Renal pelvis (tissue), 1 donor: ENCODE measurements at regions not wholly inside any gene's neighbourhood (a gene's known extent, or its start where the extent isn't known, plus 50 kb on each side); places are given as distances from the start of the nearest gene placed in this dataset.

Experiments used
- DNase-seq: peaks from one replicate; pipeline ENCODE4 v3.0.0-alpha.2; 2013

DNA sequence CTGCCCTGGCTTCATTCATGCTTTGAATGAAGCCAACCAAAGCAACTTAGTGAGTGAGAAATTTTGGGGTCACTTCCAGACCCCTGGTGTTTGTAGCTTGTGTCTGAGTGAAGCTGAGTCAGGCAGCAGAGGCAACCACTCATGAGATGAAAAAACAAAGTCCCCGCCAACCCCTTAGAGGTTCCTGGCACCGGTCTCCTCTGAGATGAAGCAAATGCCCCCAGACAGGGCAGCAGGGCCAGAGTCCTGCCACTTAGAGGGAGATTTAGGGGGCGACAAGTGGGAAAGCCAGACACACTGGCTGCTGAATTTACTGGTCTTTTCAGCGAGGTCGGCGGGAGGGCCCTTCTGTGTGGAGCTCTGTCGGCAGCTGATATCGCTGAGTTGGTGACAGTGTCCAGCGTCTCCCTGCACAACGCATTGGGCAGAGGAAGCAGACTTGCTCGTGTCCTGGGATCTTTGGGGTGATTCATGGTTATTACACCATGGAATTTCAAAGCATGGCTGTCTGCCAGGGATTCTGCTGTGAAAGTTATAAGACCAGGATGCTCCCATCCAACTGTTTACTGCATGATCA lies 482.6 kb downstream of the MIAT start:
- no peak for DNase-seq

- DNase-seq, result no peak
Measured at GRCh38 chr22:27142286-27142685, 484.9 kb downstream of the MIAT start.

DNA sequence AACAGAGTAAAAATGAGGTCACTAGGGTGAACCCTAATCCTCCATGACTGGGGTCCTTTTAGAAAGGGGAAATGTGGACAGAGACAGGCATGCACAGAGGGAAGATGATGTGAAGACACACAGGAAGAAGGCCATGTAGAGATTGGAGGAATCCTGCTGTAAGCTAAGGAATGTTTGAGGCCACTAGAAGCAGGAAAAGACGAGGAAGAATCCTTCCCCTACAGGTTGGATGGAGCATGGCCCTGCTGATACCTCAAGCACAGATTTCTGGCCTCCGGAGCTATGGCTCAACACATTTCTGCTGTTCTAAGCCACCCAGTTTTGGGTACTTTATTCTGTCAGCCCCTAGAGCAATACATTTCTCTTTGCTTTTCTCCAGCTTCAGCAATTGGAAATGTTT lies 486.9 kb downstream of the MIAT start:
- DNase-seq, result no peak

DNA sequence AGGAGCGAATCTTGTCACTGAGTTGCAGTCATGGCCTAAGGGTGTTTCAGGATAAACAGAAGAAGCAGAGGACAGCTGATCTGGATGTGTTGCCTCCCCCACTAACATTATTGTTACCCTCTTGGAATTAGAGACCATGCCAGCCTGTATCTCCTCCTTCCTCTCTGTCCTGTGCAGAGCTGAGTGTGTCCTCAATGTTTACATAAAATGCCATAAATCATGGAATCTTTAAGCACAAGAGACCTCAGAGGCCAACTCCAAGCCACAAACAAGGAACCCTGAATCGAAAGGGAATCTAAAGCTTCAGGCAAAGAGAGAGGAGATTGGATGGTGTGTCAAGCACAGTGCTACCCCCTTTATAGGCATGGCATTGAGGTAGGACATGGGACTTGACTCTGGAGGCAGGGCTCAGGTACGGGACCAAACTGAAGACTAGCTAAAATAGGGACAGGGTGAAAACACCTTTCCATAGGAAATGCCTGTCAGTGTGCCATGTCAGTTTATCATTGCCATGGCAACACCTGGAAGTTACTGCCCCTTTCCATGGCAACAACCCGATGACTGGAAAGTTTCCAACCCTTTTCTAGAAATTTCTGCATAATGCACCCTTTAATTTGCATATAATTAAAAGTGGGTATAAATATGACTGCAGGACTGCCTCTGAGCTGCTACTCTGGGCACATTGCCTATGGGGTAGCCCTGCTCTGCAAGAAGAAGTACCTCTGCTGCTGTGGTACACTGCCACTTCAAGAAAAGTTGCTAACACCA lies 489.7 kb downstream of the MIAT start:
- no peak for DNase-seq

DNA sequence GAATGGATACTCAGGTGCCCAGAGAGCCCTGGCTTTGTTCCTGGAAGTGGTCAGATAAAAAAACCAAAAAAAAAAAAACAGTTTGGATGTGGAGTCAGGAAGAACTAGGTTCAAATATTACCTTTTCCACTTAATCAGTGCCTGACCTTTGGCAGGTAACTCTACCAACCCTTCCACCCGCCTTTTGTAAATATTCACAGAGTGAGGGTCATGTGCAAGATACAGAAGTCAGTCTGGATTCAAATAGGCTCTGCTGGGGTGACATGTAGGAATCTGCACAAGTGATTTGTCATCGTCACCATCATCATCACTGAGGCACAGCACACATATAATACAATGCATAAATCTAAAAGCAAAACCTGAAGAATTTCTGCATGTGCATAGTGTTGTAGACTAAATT lies 490.7 kb downstream of the MIAT start:
- DNase-seq, result no peak

DNA sequence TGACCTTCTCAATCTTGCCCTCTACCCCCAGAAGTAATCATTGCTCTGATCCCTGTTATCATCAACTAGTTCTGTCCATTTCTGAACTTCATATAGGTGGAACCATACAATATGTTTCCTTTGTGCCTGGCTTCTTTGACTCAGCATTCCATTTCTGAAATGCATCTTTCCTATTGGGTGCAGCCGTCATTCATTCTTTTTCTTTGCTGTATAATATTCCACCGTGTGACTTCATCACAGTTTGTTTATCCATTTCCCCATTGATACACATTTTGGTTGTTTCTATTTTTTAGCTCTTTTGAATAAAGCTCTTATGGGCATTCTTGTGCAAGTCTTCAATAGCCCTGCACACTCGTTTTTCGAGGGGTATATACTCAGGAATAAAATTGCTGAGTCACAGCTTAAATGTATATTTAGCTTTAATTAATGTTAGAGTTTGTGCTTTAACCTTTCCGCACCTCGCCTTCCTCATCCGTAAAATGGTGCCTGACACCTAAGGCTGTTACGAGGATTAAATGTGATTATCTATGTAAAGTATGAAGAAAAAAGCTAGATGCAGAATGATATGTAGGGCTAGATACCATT lies 491.6 kb downstream of the MIAT start:
- no peak for DNase-seq

GRCh38 chr22:27149921-27150543 lies 492.6 kb downstream of the MIAT start:
- no peak for DNase-seq

DNA sequence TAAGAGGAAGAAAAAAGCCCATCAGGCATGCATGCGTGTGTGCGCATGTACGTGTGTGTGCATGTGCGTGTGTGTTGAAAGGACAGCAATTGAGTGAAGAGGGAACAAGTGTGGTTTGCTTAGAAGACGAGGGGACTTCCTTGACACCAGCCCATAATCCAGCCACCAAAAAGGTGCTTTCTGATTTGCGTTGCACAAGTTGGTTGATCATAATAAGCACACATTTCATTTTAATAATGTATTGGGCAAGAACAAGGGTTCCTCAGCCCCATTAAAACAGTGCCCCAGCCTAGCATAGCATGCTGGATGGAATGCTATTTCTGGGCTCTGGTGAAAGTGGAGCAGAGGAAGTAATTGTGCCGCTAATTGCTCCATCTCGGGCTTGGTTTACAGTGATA lies 493.2 kb downstream of the MIAT start:
- DNase-seq, result no peak

- DNase-seq, result no peak
Measured at GRCh38 chr22:27151407-27151806, 494.0 kb downstream of the MIAT start.

DNA sequence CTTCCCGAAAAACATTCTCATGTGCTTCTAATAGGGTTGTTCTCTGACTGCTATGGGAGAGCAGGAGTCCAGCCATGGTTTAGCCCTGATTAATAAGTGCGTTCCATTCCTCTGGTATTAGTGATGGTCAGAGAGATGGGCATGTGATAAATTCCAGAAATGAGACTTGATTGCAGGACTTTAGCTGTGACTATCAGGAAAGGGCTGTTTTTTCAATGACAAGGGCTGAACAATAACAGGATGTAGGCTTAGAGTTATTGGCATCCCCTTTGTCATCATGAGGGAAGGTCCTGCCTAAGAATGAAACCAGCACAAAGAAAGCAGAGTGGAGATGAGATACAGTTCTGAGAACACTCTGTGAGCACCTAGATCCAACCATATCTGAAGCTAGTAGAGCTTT lies 494.6 kb downstream of the MIAT start:
- DNase-seq, result no peak

DNA sequence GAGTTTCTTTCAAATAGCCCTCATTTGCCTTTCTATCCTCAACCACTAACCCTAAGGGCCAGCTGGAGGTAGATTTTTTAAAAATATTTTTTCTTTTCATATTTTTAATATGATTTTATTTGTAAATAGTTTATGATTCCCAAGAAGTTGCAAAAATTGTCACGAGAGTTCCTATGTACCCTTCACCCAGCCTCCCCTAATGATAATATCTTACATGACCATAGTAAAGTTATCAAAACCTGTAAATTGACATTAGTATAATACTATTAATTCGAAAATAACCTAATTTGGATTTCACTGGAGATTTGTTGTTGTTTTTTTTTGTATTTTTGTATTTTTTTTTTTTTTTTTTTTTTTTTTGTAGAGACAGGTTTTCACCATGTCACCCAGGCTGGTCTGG lies 495.5 kb downstream of the MIAT start:
- DNase-seq, result no peak

DNA sequence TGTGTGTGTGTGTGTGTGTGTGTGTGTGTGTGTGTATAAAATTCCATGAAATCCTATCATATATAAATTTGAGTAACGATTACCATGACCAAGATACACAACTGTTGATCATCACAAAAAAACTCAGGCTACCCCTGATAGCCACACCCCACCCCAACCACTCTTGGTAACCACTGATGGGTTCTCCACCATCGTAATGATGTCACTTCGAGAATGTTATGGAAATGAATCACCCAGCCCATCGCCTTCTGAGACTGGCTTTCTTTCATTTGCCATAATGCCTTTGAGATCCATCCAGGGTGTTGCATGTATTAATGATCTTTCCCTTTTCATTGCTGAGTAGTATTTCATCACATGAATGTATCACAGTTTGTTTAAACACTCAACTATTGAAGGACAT lies 496.0 kb downstream of the MIAT start:
- DNase-seq, result no peak

DNA sequence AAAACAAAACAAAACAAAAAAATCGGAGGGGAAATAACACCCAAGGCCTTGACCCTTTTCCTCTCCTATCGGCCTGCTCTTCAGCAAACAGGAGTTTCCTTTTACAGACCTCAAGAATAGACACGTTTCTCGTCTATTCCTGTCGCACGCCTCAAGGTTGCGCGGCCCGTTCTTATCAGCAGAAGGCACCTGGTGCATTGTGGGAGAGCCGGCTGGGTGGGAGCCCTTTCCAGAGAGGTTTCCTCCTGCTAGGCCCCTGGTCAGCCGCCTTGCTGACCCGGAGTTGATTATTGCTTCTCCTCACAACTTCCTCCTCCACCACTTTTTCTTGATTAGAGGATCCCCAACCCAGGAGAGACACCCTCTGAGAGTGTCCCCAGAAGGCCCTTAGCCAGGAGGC lies 497.3 kb downstream of the MIAT start:
- DNase-seq, result no peak

GRCh38 chr22:27156821-27157489 lies 499.6 kb downstream of the MIAT start:
- DNase-seq, result no peak

DNA sequence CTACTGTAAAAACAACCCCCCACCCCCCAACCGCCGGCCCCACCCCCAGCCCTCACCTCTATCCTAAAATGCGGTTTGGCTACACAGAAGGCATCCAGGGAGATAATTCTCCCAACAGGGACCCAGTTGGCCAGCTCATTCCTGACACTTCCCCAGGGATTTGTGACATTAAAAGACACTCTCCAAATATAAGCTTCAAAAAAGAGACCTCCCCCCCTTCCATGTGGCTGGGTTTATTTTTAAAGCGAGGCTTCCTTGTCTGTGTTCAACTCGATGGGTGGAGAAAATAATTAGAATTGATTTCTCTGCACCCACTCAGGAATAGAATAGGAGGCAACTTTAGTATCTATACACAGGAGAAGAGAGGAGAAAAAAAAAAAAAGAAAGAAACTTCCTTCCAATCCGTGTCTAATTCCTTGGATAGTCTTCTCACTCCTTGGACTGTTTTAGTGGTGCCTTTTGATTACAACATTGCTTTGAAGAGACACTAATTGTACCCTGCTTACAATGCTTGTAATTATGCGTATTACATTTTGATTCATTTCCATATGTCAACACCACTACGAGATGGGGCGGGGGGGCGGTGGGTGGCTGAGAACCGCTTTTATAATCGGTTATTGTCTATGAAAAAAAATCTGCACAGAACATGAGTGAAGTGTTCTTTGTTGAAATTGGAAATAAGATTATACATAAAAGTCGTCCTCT lies 500.4 kb downstream of the MIAT start:
- no peak for DNase-seq

- no peak for DNase-seq
Measured at GRCh38 chr22:27159016-27159415, 501.6 kb downstream of the MIAT start.

DNA sequence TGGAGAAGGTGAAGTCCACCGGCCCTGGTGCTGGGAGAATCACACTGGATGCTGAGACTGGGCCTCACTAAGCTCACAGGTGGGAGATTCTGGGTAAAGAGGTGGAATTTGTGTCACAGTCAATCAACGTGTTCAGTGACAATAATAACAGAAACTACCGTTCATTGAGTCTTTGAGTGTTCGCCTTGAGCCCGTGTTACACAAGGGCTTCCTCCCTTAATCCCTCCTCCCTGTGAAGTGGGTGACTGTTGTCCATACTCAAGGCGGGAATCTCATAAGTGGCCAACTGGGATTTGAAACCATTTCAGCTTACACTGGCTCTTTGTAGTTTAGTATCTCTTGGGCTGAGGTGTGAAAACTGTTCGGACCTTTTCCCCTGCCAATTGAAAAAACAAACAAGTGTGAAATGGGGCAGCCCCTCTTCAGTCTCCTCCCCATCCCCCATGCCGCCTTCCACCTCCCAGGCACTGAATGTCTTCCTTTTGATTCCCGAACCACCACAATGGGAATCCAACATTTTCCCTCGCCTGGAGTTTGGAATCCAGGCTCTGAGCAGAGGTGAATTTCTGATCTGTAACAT lies 502.4 kb downstream of the MIAT start:
- DNase-seq, result no peak

GRCh38 chr22:27163162-27164137 lies 506.1 kb downstream of the MIAT start:
- no peak for DNase-seq

DNA sequence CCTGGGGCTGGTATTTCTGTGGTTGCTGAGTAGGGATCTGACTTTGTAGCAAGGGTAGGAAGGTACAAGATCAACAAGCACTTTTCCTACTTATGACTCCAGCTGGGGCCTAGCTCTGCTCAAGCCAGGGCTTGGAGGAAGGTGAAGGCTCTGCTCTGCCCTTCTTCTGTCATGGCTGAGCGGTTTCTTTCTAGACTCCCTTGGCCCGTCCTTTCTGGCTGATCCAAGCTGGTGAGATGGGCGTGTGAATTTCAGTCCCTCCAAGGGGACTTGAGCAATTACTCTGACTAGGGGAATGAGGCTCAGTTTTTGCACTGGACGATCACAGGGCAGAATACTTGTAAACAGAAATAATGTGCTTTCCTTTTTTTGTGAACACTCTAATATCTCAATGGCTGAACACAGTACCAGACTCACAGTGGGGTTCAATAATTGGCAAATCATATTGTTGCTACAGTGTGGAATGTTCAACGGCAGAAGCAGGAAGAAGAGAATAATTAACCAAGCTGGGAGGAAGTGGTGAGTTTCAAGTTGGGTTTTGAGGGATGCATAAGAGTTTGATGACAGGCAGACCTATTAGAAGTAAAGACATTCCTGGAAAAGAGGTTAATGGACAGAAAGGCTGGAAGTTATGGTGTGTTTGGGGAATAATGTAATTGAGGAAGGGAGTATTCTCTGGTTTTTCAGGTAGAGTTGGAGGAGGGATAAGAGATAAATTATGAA lies 507.6 kb downstream of the MIAT start:
- no peak for DNase-seq

- DNase-seq, result no peak
Measured at GRCh38 chr22:27168681-27169080, 511.3 kb downstream of the MIAT start.
